GM19452 (cell line): ENCODE measurements at regions not wholly inside any gene's neighbourhood (a gene's known extent, or its start where the extent isn't known, plus 50 kb on each side); places are given as distances from the start of the nearest gene placed in this dataset.
"Not testable (repeated sequence)": the region's sequence is repeated elsewhere in the genome, so short reads cannot be mapped to it uniquely, and the experiment has no call there.

Source experiments
- ATAC-seq: cut with Tn5 transposase; IDR thresholded peaks from one replicate; pipeline ENCODE4 v1.9.1; 2021; ENCODE audit not compliant: unreplicated experiment

GRCh38 chr7:32765185-32765584 lies 126.4 kb downstream of the KBTBD2 start:
- ATAC-seq, result no peak

- ATAC-seq, result no peak
These were observed 128.7 kb downstream of the KBTBD2 start for GRCh38 chr7:32762925-32763293.

- ATAC-seq, result not testable (repeated sequence)
These were observed 129.2 kb downstream of the KBTBD2 start for GRCh38 chr7:32762206-32762924.

- ATAC-seq, result no peak
These were observed 129.9 kb downstream of the KBTBD2 start for GRCh38 chr7:32761451-32762205.

GRCh38 chr7:32760755-32761154 lies 130.8 kb downstream of the KBTBD2 start:
- not testable (repeated sequence) for ATAC-seq

- ATAC-seq, result not testable (repeated sequence)
These were observed 131.7 kb downstream of the KBTBD2 start for GRCh38 chr7:32759859-32760258.

- ATAC-seq, result not testable (repeated sequence)
These were observed 137.7 kb downstream of the KBTBD2 start for GRCh38 chr7:32753872-32754271.

GRCh38 chr7:32748337-32748736 lies 143.2 kb downstream of the KBTBD2 start:
- ATAC-seq, result not testable (repeated sequence)

- ATAC-seq, result not testable (repeated sequence)
These were observed 144.0 kb downstream of the KBTBD2 start for GRCh38 chr7:32747443-32748148.

GRCh38 chr7:32741853-32742476 lies 149.6 kb downstream of the KBTBD2 start:
- not testable (repeated sequence) for ATAC-seq

GRCh38 chr7:32739749-32740148 lies 151.8 kb downstream of the KBTBD2 start:
- not testable (repeated sequence) for ATAC-seq

GRCh38 chr7:32738390-32738789 lies 153.2 kb downstream of the KBTBD2 start:
- ATAC-seq, result not testable (repeated sequence)

- not testable (repeated sequence) for ATAC-seq
These were observed 158.8 kb downstream of the KBTBD2 start for GRCh38 chr7:32732767-32733166.

GRCh38 chr7:32729335-32729675 lies 162.3 kb downstream of the KBTBD2 start:
- ATAC-seq, result not testable (repeated sequence)

- peak; percentile 71 for ATAC-seq
These were observed 162.9 kb downstream of the KBTBD2 start for GRCh38 chr7:32728412-32729334.

GRCh38 chr7:32727483-32728411 lies 163.8 kb downstream of the KBTBD2 start:
- ATAC-seq, result peak; percentile 46

- ATAC-seq, result not testable (repeated sequence)
These were observed 168.7 kb downstream of the KBTBD2 start for GRCh38 chr7:32722837-32723236.

- no peak for ATAC-seq
These were observed 197.4 kb downstream of the KBTBD2 start for GRCh38 chr7:32694182-32694581.
